SK-N-SH (cell line): ENCODE measurements at regions not wholly inside any gene's neighbourhood (a gene's known extent, or its start where the extent isn't known, plus 50 kb on each side); places are given as distances from the start of the nearest gene placed in this dataset.

Experiments used
- MAX ChIP-seq: IDR thresholded peaks from 2 replicates; pipeline ENCODE4 v1.4.0; 2012; ENCODE audit warnings: low read depth
- SIN3A ChIP-seq: IDR thresholded peaks from 2 replicates; pipeline ENCODE4 v1.6.1; 2012; ENCODE audit warnings: low read depth, mild to moderate bottlenecking, low read length, moderate library complexity, borderline replicate concordance
- TEAD4 ChIP-seq: IDR thresholded peaks from 2 replicates; pipeline ENCODE4 v1.4.0; 2012; ENCODE audit warnings: mild to moderate bottlenecking, borderline replicate concordance; ENCODE audit not compliant: insufficient read depth

DNA sequence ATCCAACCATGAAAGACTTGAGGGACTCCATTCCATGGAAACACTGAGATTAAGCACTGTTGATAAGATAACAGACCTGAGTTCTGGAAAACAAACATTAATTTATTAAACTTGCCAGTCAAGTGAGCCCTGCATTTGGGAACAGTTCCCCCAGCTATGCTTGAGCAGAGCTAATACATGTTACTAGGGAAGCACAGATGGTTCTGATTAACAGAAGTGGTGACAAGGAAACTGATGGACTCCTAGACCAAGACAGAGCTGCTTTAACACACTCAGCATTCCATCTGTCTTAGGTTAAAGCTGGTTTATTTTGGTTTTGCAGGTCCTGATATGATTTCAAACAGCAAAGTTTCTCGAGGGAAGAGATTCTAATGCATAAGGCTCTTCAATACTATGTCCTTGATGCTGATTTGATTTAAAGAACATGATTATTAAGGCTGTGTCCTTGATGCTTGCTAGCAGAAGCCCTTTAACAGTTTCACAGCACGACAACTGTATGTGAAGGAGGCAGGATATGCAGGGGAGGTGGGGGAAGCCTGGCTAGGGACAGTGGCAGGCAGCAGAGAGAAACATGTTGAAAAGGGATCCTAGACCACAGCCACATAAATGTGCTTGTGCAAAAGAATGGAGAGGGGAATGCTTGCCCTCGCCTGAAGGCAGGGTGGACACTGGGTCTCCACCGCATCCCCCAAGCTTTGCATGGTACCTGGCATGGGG lies 66.2 kb downstream of the ACTBL2 start:
- TF ChIP-seq MAX (no peak), TEAD4 (peak; percentile 42; the same call in 1 of the 2 replicates), SIN3A (no peak)
